Vagina (tissue), 2 donors: ENCODE measurements at regions not wholly inside any gene's neighbourhood (a gene's known extent, or its start where the extent isn't known, plus 50 kb on each side); places are given as distances from the start of the nearest gene placed in this dataset.

Source experiments
- CTCF ChIP-seq, 3 experiments: fragments of 450-650 bp in 2 of 3; fragments of 200-600 bp in 1 of 3; sonication (generic) in 1 of 3; IDR thresholded peaks; one replicate each; pipeline ENCODE4 v1.5.1; 2017 to 2019; ENCODE audit warnings: antibody characterized with exemption in 3 of 3, mild to moderate bottlenecking in 2 of 3, moderate library complexity in 2 of 3
- POLR2A ChIP-seq, 2 donors: fragments of 450-650 bp; IDR thresholded peaks; one replicate each; pipeline ENCODE4 v1.6.1; 2017; ENCODE audit warnings: antibody characterized with exemption in 2 of 2, mild to moderate bottlenecking in 2 of 2, moderate library complexity in 2 of 2

GRCh38 chr2:136404176-136404575, 286.2 kb upstream of the CXCR4 start:
- no peak for TF ChIP-seq POLR2A (IDR thresholded peaks at IDR 0.05)
- no peak for TF ChIP-seq CTCF (IDR thresholded peaks at IDR 0.05)
